Posterior vena cava (tissue), 2 donors: ENCODE measurements at regions not wholly inside any gene's neighbourhood (a gene's known extent, or its start where the extent isn't known, plus 50 kb on each side); places are given as distances from the start of the nearest gene placed in this dataset.
"Not testable (repeated sequence)": the region's sequence is repeated elsewhere in the genome, so short reads cannot be mapped to it uniquely, and the experiment has no call there.

ENCODE experiments used
- DNase-seq: peaks from one replicate; pipeline ENCODE4 v3.0.0-alpha.2; 2020; ENCODE audit warnings: low spot score
- intact Hi-C, 2 donors: fragments of 100-400 bp; cut with DNase I; formaldehyde crosslinking; loops; one replicate each; pipeline versions ENCODE4 v1.14.1 to v1.14.2; 2022 to 2023
- donor health status: DM: yes; HTN: yes; CAD: no.
- donor health status: DM: yes; HTN: yes; CAD: no.

DNA sequence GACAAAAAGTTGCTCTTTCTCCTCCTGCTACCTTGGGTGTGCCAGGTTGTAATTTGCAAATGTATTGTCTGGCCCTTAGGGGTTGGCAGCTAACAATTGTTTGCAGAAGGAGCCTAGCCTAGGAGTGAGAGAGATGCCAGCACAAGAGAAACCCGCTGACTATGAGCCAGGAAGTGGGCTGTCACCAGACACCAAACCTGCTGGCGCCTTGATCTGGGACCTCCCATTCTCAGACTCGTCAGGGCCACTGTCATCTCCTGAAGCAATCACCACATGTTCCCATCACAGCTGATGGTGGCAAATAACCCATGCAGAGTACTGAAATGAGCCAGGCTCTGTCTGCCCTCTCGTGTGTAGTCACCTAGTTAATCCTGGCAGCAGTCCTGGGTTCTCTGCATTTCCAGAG is 406.4 kb upstream of the NPAP1 start:
- DNase-seq = no peak
- intact Hi-C loops = no loop called here

- no peak for DNase-seq
- intact Hi-C loops = no loop called here
Measured at GRCh38 chr15:24269923-24270322, 405.7 kb upstream of the NPAP1 start.

DNA sequence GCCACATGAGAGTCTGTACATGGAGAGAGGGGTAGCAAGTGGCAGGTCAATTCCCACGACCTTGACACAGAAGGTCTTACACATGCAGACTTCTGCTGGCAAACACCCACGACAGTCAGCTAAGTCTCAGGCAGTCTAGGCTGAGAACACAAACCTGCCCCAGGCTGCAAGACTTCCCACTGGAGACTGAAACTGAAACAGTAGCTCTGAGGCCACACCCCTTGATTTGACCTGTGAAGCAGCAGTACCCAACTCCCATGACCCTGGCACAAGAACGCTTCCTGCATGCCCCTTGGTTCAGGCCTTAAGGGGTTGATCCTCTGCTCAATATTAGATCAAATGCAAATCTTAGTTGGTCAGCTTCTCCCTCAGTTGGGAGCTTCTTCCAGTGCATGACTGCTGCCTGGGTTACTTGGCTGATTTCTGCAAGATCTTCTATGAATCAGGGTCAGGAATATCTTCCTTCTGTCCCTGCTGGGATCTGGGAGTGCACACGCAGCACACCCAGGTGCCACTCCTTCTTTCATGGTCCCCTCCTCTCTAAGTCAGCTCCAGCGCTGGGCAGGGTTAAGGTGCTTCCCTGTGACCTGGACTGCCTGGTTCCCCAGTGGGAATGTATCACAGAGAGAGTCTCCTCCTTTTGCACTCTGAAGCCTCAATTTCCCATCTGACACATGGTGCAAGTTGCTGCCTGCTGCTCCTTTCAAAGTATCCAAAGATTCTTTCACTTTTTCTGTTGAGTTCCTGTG is 403.9 kb upstream of the NPAP1 start:
- intact Hi-C loops, DNase-seq: not testable (repeated sequence)

DNA sequence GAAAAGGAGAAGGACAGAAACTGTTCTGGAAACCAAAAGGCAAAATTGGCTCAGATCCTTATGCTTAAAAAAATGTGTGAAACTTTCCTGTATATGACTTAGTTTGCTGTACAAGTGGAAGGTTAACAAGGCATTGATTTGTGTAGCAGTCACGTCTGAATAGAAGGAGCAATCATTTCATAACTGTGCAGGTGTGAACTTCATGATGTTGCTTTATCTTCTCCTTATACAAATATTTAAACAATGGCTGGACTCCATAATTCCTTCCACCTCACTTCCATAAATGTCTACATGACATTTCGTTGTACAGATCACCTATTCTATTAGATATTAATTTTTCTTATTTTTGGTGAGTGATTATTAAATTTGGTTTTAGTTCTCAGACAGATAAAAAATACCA is 382.7 kb upstream of the NPAP1 start:
- intact Hi-C loops = loop anchor here in 1 of 2 donors (10.0 kb wide), 1 partner anchor 632 kb away; no protein-coding TSS in a partner anchor
- no peak for DNase-seq

DNA sequence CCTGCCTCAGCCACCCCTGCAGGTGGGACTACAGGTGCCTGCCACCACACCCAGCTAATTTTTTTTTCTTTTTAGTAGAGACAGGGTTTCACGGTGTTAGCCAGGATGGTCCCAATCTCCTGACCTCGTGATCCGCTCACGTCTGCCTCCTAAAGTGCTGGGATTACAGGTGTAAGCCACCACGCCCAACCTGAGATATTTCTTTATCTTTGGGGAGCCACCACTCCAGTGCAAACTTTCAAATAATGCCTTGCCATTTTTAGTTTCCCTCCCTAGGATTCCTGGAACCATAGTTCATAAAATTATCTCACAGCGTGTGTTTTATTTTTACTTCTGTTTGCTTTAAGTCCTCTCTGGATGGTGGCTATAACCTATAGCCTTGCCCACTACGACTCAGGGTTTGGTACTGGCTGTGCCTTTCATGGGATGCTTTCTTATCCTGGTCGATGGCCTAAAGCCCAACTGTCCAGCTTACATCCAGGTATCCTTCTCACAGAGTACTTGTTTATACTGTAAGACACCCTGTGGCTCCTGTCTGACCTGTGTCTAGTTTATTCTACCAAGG is 374.7 kb upstream of the NPAP1 start:
- intact Hi-C loops, DNase-seq: not testable (repeated sequence)

DNA sequence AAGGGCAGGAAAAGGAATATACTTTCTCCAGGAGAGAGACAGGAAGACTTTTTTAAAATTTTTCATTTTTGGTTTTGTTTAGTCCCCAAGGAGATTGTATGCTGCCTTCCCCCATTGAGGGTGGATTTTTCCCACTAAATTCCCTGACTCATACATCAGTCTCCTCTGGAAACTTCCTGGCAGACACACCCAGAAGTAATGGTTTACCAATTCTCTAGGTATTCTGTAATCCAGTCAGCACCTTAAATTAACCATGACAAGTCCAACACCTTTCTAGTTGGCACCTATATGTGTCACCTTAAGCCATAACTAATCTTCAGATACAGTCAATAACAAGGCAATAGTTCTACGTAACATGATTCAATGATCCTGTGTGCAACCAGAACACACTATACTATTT is 373.6 kb upstream of the NPAP1 start:
- DNase-seq, intact Hi-C loops: not testable (repeated sequence)

DNA sequence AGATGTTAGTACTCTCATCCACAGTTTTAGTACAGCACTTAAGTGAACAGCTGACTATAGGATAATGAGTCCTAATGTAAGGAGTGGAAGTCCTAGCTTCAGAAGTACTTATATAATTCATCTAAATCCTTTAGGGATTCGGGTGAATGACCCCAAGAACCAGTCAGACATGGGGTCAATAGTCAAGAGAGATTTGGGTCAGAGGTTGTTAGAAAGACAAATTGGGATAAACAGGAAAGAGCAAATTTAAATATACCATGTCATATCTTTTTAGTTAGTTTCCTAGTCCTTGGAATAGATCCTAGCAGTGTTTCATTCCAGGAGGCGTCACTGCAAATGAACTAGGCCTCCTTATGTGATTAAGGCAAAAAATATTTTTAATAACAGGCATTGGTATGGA is 370.8 kb upstream of the NPAP1 start:
- DNase-seq, intact Hi-C loops: not testable (repeated sequence)

- DNase-seq = not testable (repeated sequence)
Measured at GRCh38 chr15:24305643-24306042, 369.9 kb upstream of the NPAP1 start.

GRCh38 chr15:24309700-24310099 is 365.9 kb upstream of the NPAP1 start:
- intact Hi-C loops, DNase-seq: not testable (repeated sequence)

More at GRCh38 chr15:24305643-24306042, 369.9 kb upstream of the NPAP1 start:
- intact Hi-C loops = not testable (repeated sequence)

- DNase-seq, intact Hi-C loops: not testable (repeated sequence)
Measured at GRCh38 chr15:24311692-24312091, 363.9 kb upstream of the NPAP1 start.

DNA sequence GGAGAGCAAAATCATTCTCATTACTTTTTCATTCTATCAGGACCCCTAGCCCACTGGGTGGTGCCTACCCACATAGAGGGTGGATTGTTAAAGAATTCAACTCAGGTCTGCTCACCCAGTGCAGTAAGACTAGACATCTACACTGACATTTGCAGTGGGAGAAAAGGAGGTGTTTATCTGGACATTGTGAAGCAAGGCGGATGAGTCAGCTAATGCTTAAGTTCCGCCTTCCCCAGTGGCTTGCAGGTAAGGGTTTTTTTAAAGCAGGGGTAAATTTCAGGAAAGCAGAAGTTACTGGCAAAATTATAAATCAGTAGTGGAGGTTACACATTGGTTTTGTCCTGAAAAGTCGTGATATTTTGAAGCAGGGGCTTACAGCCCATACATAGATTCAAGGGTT is 359.2 kb upstream of the NPAP1 start:
- DNase-seq, intact Hi-C loops: not testable (repeated sequence)

GRCh38 chr15:24318981-24319380 is 356.6 kb upstream of the NPAP1 start:
- intact Hi-C loops = no loop called here
- DNase-seq = no peak

GRCh38 chr15:24324096-24324495 is 351.5 kb upstream of the NPAP1 start:
- intact Hi-C loops = loop anchor here in 1 of 2 donors (5.0 kb wide), 1 partner anchor 1233 kb away; no protein-coding TSS in a partner anchor
- DNase-seq = not testable (repeated sequence)

DNA sequence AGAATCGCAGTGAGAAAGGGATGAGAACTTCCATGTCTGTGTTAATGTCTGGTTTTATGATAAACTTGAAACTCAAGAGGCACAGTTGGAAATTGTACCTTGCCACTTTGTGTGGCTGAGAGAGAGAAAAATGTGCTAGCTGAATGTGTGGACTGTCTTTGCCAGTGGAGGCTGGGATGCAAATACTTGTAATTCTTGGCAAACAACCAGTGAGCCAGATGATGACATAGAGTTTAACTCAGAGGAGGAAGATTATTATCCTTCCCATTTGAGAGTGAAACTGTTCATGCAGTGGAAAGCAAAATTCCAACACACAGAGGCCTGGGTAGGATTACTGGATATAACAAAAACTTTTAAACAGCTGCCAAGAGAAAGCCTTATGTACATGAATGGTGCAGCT is 349.1 kb upstream of the NPAP1 start:
- intact Hi-C loops, DNase-seq: not testable (repeated sequence)

- DNase-seq, intact Hi-C loops: not testable (repeated sequence)
Measured at GRCh38 chr15:24331964-24332363, 343.6 kb upstream of the NPAP1 start.

GRCh38 chr15:24341876-24342275 is 333.7 kb upstream of the NPAP1 start:
- intact Hi-C loops = not testable (repeated sequence)

DNA sequence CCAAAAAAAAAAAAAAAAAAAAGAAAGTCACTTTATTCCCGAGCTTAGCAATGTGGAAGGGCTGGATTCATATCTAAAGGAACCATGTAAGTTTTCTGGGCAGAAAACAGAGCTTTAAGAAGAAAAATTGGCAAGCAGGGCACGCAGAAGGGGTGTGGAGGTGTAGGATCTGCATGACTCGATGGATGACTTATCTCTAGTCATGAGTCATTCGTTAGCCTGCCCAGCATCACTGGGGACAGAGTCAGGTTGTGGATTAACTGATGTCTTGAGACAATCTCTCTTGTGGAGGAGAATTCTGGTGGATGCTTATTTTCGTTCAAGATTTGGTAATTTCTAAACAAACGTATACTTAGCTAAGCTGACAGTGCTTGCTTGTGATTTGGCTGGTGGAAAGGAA is 322.8 kb upstream of the NPAP1 start:
- DNase-seq, intact Hi-C loops: not testable (repeated sequence)

More at GRCh38 chr15:24341876-24342275, 333.7 kb upstream of the NPAP1 start:
- DNase-seq = not testable (repeated sequence)

GRCh38 chr15:24381103-24381502 is 294.5 kb upstream of the NPAP1 start:
- DNase-seq, intact Hi-C loops: not testable (repeated sequence)

- DNase-seq, intact Hi-C loops: not testable (repeated sequence)
Measured at GRCh38 chr15:24385258-24385657, 290.3 kb upstream of the NPAP1 start.

DNA sequence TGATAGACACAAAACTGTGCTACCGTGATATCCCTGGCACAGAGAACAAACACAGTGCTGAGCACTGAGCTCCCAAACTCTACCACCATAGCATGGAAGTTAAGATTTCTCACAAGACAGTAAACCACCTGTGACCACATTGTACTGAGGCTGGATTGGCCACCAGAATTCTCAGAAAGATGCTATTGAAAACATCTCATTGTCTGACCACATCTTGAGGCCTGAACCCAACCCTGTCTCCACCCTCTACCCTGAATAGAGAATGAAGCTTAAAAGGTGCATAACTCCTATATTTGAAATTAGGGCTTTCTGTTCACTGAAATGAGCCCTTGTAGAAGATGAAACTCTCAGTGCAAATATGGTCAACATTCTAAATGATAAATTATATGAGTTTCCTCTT is 281.3 kb upstream of the NPAP1 start:
- intact Hi-C loops = no loop called here
- DNase-seq = no peak

DNA sequence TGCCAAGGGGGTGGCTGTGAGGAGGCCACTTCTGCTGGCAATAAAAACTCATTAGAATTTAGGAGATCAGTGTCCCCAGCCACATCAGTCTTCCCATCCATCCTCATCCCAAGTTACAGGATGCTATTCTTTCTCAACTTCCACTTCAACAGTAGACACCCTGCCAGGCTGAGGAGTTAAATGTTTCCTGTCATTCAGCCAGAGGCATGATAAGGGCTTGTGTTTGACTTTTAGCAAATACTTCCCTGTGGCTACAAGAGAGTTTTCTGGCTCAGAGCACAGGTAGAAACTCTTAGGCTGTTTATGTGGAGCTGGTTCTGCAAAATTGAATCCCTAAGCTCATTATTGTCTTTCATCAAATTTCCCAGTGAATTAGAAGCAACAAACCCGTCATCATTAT is 262.9 kb upstream of the NPAP1 start:
- intact Hi-C loops, DNase-seq: not testable (repeated sequence)
